ENCODE measurements at regions not wholly inside any gene's neighbourhood (a gene's known extent, or its start where the extent isn't known, plus 50 kb on each side); places are given as distances from the start of the nearest gene placed in this dataset.

- no peak for TF ChIP-seq CTCF (IDR thresholded peaks at IDR 0.05)
- H3K27me3 ChIP-seq, result no peaks in the 10 kb centered on the region
- intact Hi-C loops (cut with DNase I), result no loop called here
- no peaks in the 10 kb centered on the region for H3K9me3 ChIP-seq
- H3K4me3 ChIP-seq, result no peak overlapping the region
- H3K27ac ChIP-seq, result no peak overlapping the region
- DNase-seq, result no peak
- ATAC-seq, result no peak
- no peaks in the 10 kb centered on the region for H3K4me1 ChIP-seq
- no peaks in the 10 kb centered on the region for H3K36me3 ChIP-seq
Measured at GRCh38 chr5:35372482-35372881, 142.2 kb upstream of the PRLR start.

- Histone ChIP-seq H3K4me1 (no peaks in the 10 kb centered on the region), H3K4me3 (no peak overlapping the region), H3K27ac (no peak overlapping the region), H3K9me3 (no peaks in the 10 kb centered on the region), H3K27me3 (no peaks in the 10 kb centered on the region), H3K36me3 (no peaks in the 10 kb centered on the region)
- no peak for TF ChIP-seq CTCF (IDR thresholded peaks at IDR 0.05)
- peak; percentile 60 for ATAC-seq
- DNase-seq, result no peak
- intact Hi-C loops (cut with DNase I), result no loop called here
Measured at GRCh38 chr5:35371951-35372426, 141.7 kb upstream of the PRLR start.

GRCh38 chr5:35370871-35371270, 140.6 kb upstream of the PRLR start:
- no peak for TF ChIP-seq CTCF (IDR thresholded peaks at IDR 0.05)
- Histone ChIP-seq H3K27me3 (no peaks in the 10 kb centered on the region), H3K4me3 (no peak overlapping the region), H3K4me1 (no peaks in the 10 kb centered on the region), H3K27ac (no peak overlapping the region), H3K36me3 (no peaks in the 10 kb centered on the region), H3K9me3 (no peaks in the 10 kb centered on the region)
- intact Hi-C loops (cut with DNase I), result no loop called here
- no peak for DNase-seq
- ATAC-seq, result no peak

- no peak for TF ChIP-seq CTCF (IDR thresholded peaks at IDR 0.05)
- no peaks in the 10 kb centered on the region for H3K9me3 ChIP-seq
- intact Hi-C loops (cut with DNase I), result no loop called here
- H3K36me3 ChIP-seq, result no peaks in the 10 kb centered on the region
- H3K4me1 ChIP-seq, result no peaks in the 10 kb centered on the region
- H3K27ac ChIP-seq, result no peak overlapping the region
- DNase-seq, result no peak
- ATAC-seq, result no peak
- H3K27me3 ChIP-seq, result no peaks in the 10 kb centered on the region
- H3K4me3 ChIP-seq, result no peak overlapping the region
Measured at GRCh38 chr5:35369965-35370790, 139.9 kb upstream of the PRLR start.

- DNase-seq, result no peak
- intact Hi-C loops (cut with DNase I), result no loop called here
Measured at GRCh38 chr5:35367526-35367925, 137.2 kb upstream of the PRLR start.

More at GRCh38 chr5:35367526-35367925, 137.2 kb upstream of the PRLR start:
- ATAC-seq, result no peak
- no peak for TF ChIP-seq CTCF (IDR thresholded peaks at IDR 0.05)
- no peak overlapping the region for H3K27ac ChIP-seq
- H3K27me3 ChIP-seq, result no peaks in the 10 kb centered on the region
- no peaks in the 10 kb centered on the region for H3K36me3 ChIP-seq
- H3K4me3 ChIP-seq, result no peak overlapping the region
- no peaks in the 10 kb centered on the region for H3K9me3 ChIP-seq
- no peaks in the 10 kb centered on the region for H3K4me1 ChIP-seq
